K562 (cell line): ENCODE measurements at regions not wholly inside any gene's neighbourhood (a gene's known extent, or its start where the extent isn't known, plus 50 kb on each side); places are given as distances from the start of the nearest gene placed in this dataset.
A peak's percentile ranks its signal among the peaks of the same experiment; 100 is the strongest.

Source experiments
- AFF4 ChIP-seq: sonication (generic); formaldehyde crosslinking; IDR thresholded peaks from 2 replicates; pipeline ENCODE4 v1.8.0; 2023; ENCODE audit warnings: mild to moderate bottlenecking, missing genetic modification reagents
- HLTF ChIP-seq: fragments of 450-650 bp; IDR thresholded peaks from 2 replicates; pipeline ENCODE4 v1.6.1; 2016
- LARP7 ChIP-seq: fragments of 450-650 bp; IDR thresholded peaks from 2 replicates; pipeline ENCODE4 v1.6.1; 2016
- MTA1 ChIP-seq: fragments of 450-650 bp; IDR thresholded peaks from 2 replicates; pipeline ENCODE4 v1.6.1; 2017; ENCODE audit warnings: borderline replicate concordance
- NFIC ChIP-seq: fragments of 450-650 bp; IDR thresholded peaks from 2 replicates; pipeline ENCODE4 v1.6.1; 2017; ENCODE audit warnings: mild to moderate bottlenecking, inconsistent platforms
- NUFIP1 ChIP-seq: fragments of 450-650 bp; IDR thresholded peaks from 2 replicates; pipeline ENCODE4 v1.6.1; 2018; ENCODE audit not compliant: partially characterized antibody
- PHF21A ChIP-seq: fragments of 450-650 bp; IDR thresholded peaks from 2 replicates; pipeline ENCODE4 v1.6.1; 2017; ENCODE audit warnings: low read depth, borderline replicate concordance
- PKNOX1 ChIP-seq: fragments of 450-650 bp; IDR thresholded peaks from 2 replicates; pipeline ENCODE4 v1.6.1; 2016
- POLR2B ChIP-seq: fragments of 450-650 bp; IDR thresholded peaks from 2 replicates; pipeline ENCODE4 v1.6.1; 2018; ENCODE audit warnings: low read depth; ENCODE audit not compliant: partially characterized antibody
- SUPT5H ChIP-seq: fragments of 450-650 bp; IDR thresholded peaks from 2 replicates; pipeline ENCODE4 v1.6.1; 2016
- ZBTB12 ChIP-seq: fragments of 250-450 bp; sonication (Bioruptor Pico); IDR thresholded peaks from 2 replicates; pipeline ENCODE4 v1.4.0; 2020
- TF ChIP-seq, protein P1 (sequence below), 2 experiments: IDR thresholded peaks in 1 of 2; conservative IDR thresholded peaks in 1 of 2; 2 replicates each; pipeline ENCODE4 v1.6.1; 2016; ENCODE audit warnings: low read depth in 2 of 2, mild to moderate bottlenecking in 1 of 2, missing compliant biosample characterization in 1 of 2, missing genetic modification characterization in 1 of 2, moderate library complexity in 1 of 2

- TF ChIP-seq AFF4 (CRISPR knock-in tag), result no peak
- no peak; the same call in 1 of the 2 replicates for TF ChIP-seq MTA1
- 0 out of 2 replicates have a peak, but pooled peaks have one; percentile 37 for TF ChIP-seq LARP7
- TF ChIP-seq PKNOX1, result peak; percentile 82
- TF ChIP-seq POLR2B, result peak; percentile 8
- 0 out of 2 replicates have a peak, but pooled peaks have one; percentile 52 for TF ChIP-seq HLTF
- no peak for TF ChIP-seq PHF21A
- TF ChIP-seq, protein P1, sequence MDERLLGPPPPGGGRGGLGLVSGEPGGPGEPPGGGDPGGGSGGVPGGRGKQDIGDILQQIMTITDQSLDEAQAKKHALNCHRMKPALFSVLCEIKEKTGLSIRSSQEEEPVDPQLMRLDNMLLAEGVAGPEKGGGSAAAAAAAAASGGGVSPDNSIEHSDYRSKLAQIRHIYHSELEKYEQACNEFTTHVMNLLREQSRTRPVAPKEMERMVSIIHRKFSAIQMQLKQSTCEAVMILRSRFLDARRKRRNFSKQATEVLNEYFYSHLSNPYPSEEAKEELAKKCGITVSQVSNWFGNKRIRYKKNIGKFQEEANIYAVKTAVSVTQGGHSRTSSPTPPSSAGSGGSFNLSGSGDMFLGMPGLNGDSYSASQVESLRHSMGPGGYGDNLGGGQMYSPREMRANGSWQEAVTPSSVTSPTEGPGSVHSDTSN (CRISPR knock-in tag; IDR thresholded peaks at IDR 0.05; ENCODE audit: low read depth), result no peak
- TF ChIP-seq, protein P1 (tag; conservative IDR thresholded peaks at IDR 0.05; ENCODE audit: low read depth), result no peak
- TF ChIP-seq NUFIP1, result peak; percentile 20
- no peak for TF ChIP-seq ZBTB12 (CRISPR knock-in tag)
- peak; percentile 42; the same call in 1 of the 2 replicates for TF ChIP-seq NFIC
- no peak for TF ChIP-seq SUPT5H
These were observed 130.5 kb upstream of the C11orf58 start (continued) for GRCh38 chr11:16607675-16608644.
